ENCODE measurements at regions not wholly inside any gene's neighbourhood (a gene's known extent, or its start where the extent isn't known, plus 50 kb on each side); places are given as distances from the start of the nearest gene placed in this dataset.

DNA sequence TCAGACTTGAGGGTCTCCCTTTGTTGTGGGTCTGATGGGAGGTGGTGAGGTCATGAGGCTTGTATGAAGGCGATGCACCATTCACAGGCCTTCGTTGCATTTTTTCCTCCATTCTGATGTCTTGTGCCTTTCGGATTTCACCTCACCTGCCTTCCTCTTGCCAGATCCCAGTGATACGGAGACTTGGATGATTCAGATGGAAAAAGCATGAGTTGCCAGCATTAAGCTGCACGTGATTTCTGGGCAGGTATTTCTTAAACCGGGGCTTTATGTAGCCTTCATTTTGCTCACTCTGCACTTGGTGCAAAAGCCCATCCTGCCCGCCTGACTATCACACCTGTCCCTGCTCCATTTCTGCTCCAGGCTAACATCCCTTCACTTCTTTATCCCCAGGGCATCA, 216.7 kb downstream of the SNX19 start:
- no peak for TF ChIP-seq GATA2 (IDR thresholded peaks at IDR 0.05; ENCODE audit: low read depth, low read length)
- TF ChIP-seq GATA3 (IDR thresholded peaks at IDR 0.05; ENCODE audit: low read depth, low read length): no peak

DNA sequence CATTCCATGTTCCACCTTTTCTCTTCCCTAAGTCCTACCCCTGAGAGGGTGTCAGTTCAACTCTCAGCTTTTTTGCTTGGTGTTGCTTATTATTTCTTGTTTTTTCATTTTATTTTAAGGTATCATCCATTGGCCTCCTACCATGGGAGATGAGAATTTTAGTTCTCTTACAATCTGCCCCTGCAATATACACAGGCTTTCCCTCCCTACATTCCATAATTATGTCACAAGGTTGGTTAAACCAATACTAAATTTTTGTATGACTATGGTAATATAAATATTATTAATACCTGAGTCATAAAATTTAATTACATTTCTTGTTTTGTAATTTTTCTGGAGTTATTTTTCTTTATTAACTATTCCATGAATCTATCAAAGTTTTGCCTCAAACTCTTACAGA, 216.2 kb downstream of the SNX19 start:
- TF ChIP-seq GATA3 (IDR thresholded peaks at IDR 0.05; ENCODE audit: low read depth, low read length): no peak
- TF ChIP-seq GATA2 (IDR thresholded peaks at IDR 0.05; ENCODE audit: low read depth, low read length): no peak

DNA sequence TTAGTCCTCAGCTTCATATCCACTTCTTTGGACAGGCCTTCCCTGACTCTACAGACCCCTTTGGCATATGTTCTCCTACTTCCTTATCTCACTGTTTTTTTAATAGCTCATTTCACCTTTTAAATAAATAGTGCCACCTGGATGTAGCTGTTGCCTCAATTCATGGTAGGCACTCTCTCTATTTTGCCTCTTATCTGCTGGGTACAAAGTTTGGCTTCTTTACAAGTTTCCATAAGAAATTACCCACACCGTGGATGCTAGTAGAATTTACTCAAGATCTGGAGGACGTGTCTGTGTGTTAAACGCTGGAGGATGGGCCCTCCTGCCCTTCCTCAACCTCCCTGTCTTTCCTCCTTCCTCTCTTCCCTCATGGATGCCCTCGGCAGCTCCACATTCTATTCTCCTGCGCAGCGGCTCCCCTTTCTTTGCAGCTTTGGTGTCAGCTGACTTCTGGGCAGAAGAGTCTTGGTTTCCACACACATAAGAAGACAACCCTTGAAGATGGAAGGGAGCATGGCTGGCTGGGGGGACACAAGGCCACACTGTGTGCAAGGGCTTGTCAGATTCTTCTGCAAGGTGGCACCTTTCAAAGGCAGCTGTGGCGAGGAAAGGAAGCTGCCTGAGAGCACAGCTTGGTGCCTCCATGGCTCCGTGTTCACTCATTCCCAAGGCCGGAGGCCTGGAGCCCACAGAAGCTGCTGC, 212.6 kb downstream of the SNX19 start:
- TF ChIP-seq GATA2 (IDR thresholded peaks at IDR 0.05; ENCODE audit: low read depth, low read length): no peak
- no peak for TF ChIP-seq GATA3 (IDR thresholded peaks at IDR 0.05; ENCODE audit: low read depth, low read length)

DNA sequence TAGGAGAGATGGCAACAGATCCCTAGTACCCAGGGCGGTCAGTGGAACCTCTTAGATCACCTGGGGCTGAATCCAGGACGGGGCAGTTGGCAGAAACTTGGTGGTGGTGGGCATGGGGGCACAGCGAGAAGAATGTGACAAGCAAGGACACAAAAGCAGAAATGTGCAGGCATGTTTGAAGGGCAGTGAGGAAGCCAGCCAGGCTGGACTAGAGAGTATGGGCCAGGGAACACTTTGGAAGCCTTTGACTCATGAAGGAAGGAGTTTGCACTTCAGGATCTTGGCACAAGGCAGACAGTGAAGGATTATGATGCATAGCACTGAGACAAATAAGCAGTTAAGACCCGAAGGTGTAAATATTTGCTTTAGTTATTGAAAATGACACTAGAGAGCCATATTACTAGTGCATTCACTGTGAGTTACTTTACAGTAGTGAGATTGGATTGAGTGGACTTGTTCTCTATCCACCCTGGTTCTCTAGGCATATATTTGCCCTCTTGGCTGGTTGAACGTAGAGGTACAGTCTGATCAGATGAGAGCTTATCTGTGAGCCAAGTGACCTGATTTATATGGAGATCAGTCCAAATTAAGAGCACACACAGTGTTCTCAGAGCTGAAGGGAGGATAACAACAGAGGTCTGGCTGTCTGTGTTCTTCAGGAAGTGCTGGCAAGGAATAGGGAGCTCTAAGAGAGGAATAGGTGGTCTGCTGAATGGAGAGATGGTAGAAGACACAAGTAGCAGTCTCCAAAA, 210.4 kb downstream of the SNX19 start:
- TF ChIP-seq GATA2 (IDR thresholded peaks at IDR 0.05; ENCODE audit: low read depth, low read length): no peak
- TF ChIP-seq GATA3 (IDR thresholded peaks at IDR 0.05; ENCODE audit: low read depth, low read length): no peak

DNA sequence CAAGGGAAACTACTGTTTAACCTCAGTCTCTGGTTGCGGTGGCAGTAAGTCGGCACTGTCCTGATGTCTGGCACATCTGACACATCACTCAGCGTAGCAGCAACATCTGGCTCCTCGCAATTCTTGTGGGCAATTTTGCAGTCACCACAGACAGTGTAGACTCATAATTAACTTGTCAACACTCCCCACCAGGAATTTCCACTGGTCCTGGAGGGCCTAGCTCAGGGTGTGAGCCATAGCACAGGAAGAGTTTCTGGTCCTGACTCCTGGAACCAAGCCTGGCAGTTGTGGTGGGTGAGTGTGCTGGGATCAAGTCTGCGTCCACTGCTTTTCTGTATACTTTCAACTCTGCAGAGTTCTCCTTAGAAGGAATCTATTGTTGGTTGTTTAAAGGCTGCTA, 209.7 kb downstream of the SNX19 start:
- TF ChIP-seq GATA2 (IDR thresholded peaks at IDR 0.05; ENCODE audit: low read depth, low read length): no peak
- no peak for TF ChIP-seq GATA3 (IDR thresholded peaks at IDR 0.05; ENCODE audit: low read depth, low read length)

- TF ChIP-seq GATA3 (IDR thresholded peaks at IDR 0.05; ENCODE audit: low read depth, low read length): no peak
- no peak for TF ChIP-seq GATA2 (IDR thresholded peaks at IDR 0.05; ENCODE audit: low read depth, low read length)
These were observed 209.1 kb downstream of the SNX19 start for GRCh38 chr11:130707217-130707616.

- TF ChIP-seq GATA3 (IDR thresholded peaks at IDR 0.05; ENCODE audit: low read depth, low read length) (no peak), GATA2 (IDR thresholded peaks at IDR 0.05; ENCODE audit: low read depth, low read length) (no peak)
These were observed 206.7 kb downstream of the SNX19 start for GRCh38 chr11:130709531-130709930.

DNA sequence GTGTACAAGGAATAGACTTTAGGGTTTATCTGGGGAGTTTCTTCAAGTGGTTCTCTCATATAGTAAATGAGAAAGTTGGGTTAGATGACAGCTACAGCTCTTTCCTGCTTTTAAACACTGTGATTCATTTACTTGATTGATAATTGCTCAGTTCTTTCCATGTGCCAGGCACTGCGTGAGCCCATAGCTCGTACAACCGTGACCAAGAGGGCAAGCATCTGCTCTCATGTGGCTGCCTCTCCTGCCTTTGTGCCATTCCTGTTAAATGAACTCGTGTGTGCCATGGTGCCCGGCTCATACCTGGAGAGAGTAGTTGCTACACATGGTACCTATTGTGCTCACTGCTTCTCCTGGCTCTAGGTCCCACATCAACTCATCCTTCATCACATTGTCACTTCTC, 206.3 kb downstream of the SNX19 start:
- TF ChIP-seq GATA3 (IDR thresholded peaks at IDR 0.05; ENCODE audit: low read depth, low read length) (no peak), GATA2 (IDR thresholded peaks at IDR 0.05; ENCODE audit: low read depth, low read length) (no peak)

- no peak for TF ChIP-seq GATA3 (IDR thresholded peaks at IDR 0.05; ENCODE audit: low read depth, low read length)
- no peak for TF ChIP-seq GATA2 (IDR thresholded peaks at IDR 0.05; ENCODE audit: low read depth, low read length)
These were observed 205.7 kb downstream of the SNX19 start for GRCh38 chr11:130710497-130711012.

DNA sequence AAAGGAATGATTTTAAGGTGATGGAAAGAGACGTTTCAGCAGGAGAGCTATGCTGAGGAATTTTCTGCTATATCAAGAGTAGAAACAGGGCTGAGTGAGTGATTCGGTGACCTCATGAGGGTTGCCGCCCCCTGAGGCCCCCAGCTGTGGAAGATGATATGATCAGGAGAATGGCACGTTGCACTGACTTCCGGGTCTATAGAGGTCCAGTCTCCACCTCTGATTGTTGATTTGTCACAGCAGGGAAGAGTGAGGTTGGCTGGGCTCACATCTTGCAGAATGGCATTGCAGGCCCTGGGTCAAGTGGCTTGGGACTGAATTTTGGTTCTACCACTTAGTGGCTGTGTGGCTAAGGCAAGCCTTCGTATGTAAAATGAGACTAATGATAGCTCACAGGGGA, 205.1 kb downstream of the SNX19 start:
- no peak for TF ChIP-seq GATA2 (IDR thresholded peaks at IDR 0.05; ENCODE audit: low read depth, low read length)
- no peak for TF ChIP-seq GATA3 (IDR thresholded peaks at IDR 0.05; ENCODE audit: low read depth, low read length)

- TF ChIP-seq GATA3 (IDR thresholded peaks at IDR 0.05; ENCODE audit: low read depth, low read length) (no peak), GATA2 (IDR thresholded peaks at IDR 0.05; ENCODE audit: low read depth, low read length) (no peak)
These were observed 203.8 kb downstream of the SNX19 start for GRCh38 chr11:130712480-130712879.

DNA sequence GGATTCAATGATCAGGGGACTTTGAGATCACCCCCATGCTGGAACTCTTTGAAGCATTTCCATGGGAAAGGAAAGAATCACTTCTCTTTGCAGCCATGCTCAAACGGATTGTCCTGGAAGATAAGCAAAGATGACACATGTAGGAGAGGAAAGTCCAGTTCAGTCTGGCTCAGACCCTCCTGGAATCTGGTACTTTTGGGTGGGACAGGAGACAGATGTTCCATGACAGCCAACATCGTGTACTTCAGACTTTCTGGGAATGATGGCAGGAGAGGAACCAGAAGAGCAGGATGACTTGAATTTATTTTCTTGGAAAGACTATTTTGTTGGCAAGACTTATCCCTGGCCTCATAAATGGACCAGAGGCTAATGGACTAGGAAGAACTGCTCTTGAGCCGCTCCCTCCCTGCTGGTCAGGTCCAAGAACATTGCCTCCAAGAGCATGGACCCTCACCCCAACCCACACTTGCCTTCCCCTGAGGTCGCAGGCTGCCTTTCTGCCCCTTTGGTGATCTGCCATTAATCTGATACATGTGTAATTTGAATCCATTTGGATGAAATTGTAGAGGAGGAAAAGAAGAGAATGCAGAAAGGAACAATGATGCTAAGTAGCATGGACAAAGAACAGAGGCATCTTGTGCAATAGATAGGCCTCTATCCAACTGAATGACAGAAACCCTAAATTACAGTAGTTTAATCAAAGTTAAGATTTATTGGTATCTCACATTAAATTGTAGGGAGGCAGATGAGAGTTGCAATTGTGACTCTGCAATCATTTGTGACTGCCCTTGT, 201.0 kb downstream of the SNX19 start:
- no peak for TF ChIP-seq GATA2 (IDR thresholded peaks at IDR 0.05; ENCODE audit: low read depth, low read length)
- no peak for TF ChIP-seq GATA3 (IDR thresholded peaks at IDR 0.05; ENCODE audit: low read depth, low read length)

- TF ChIP-seq GATA3 (IDR thresholded peaks at IDR 0.05; ENCODE audit: low read depth, low read length) (no peak), GATA2 (IDR thresholded peaks at IDR 0.05; ENCODE audit: low read depth, low read length) (no peak)
These were observed 200.4 kb downstream of the SNX19 start for GRCh38 chr11:130715877-130716220.

DNA sequence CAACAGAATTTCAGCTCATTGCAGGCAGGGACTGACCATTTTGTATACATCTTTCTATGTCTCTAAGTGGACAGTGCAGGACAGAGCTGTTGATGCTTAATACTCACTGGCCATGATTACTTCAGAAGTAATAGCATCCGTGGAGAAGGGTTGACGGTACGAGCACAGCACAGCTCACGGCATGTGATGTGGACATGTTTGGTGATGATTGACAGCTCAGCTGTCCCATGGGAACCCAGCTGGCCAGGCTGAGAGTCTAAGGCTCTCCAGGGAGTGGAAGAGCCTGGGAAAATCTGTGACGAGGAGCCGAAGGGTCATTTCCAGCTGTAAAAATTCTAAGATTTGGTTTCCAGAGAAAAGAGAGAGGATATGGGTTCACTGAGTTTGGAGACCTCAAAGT, 198.2 kb downstream of the SNX19 start:
- TF ChIP-seq GATA3 (IDR thresholded peaks at IDR 0.05; ENCODE audit: low read depth, low read length) (no peak), GATA2 (IDR thresholded peaks at IDR 0.05; ENCODE audit: low read depth, low read length) (no peak)

Measured in SH-SY5Y (cell line).